Urinary bladder (tissue), 4 donors: ENCODE measurements at regions not wholly inside any gene's neighbourhood (a gene's known extent, or its start where the extent isn't known, plus 50 kb on each side); places are given as distances from the start of the nearest gene placed in this dataset.

Experiments used
- DNase-seq: peaks from one replicate; pipeline ENCODE4 v3.0.0-alpha.2; 2015; ENCODE audit errors: extremely low spot score
- H3K27ac ChIP-seq: one replicate; pipeline ENCODE4 v1.5.1; 2013; ENCODE audit warnings: low read depth, mild to moderate bottlenecking, moderate library complexity
- H3K36me3 ChIP-seq: one replicate; pipeline ENCODE4 v1.6.1; 2013; ENCODE audit warnings: mild to moderate bottlenecking, moderate library complexity; ENCODE audit not compliant: insufficient read depth
- H3K4me1 ChIP-seq: one replicate; pipeline ENCODE4 v1.6.1; 2013; ENCODE audit warnings: mild to moderate bottlenecking, moderate library complexity; ENCODE audit not compliant: insufficient read depth
- H3K4me3 ChIP-seq: one replicate; pipeline ENCODE4 v1.5.1; 2013; ENCODE audit warnings: low read depth, low read length
- WGBS: extraction: QIAGEN DNeasy Blood & Tissue Kit; methylation state at CpG from one replicate; pipeline ENCODE4 v1.1.7; 2013; 5-methylcytosine and 5-hydroxymethylcytosine counted together
- small RNA-seq: library from RNA; depleted of rRNA; stranded (forward); fragments of <200 nt; gene quantifications from one replicate; pipeline ENCODE3, GENCODE V24; 2014
- donor health status: healthy with polysubstance abuse.
- donor health status: healthy.

- Histone ChIP-seq H3K4me3 (no peak overlapping the region), H3K4me1 (no peaks in the 10 kb centered on the region)
- no peak for DNase-seq
Measured at GRCh38 chr4:81290813-81291212, 75.8 kb upstream of the PRKG2 start.

DNA sequence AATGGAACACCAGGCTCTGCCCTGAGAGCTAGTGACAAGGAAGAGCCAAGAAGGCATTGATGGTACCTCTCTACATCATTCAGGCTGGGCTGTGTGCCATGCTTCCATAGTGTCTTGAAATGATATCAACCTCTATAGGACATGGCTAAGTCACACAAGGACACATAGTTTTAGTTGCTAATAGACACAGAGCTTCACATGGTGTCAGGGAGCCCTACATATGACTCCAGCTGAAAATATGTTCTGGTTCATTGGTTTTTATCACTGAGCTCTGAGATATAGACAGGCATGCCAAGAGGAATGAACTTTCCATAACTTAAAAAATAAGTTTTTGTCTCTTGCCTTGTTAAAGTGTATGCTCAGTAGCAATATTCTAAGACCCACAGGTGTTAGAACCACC lies 72.1 kb upstream of the PRKG2 start:
- H3K4me1 ChIP-seq = no peaks in the 10 kb centered on the region
- H3K27ac ChIP-seq = no peak overlapping the region
- DNase-seq = no peak
- H3K4me3 ChIP-seq = no peak overlapping the region
- H3K36me3 ChIP-seq = no peaks in the 10 kb centered on the region

More at GRCh38 chr4:81290813-81291212, 75.8 kb upstream of the PRKG2 start:
- Histone ChIP-seq H3K36me3 (no peaks in the 10 kb centered on the region), H3K27ac (no peak overlapping the region)

DNA sequence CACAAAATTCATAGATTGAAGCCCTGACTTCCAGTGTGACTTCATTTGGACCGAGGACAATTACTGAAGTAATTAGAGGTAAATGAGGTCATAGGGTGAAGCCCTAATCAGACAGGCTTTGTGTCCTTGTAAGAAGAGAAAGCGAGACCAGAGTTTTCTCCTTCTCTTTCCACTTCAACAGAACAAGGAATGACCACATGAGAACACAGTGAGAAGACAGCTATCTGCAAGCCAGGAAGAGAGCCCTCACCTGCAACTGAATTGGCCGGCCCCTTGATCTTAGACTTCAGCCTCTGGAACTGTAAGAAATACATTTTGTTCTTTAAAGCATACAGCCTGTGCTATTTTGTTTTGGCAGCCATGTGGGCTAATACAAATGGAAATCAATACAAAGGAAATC lies 67.1 kb upstream of the PRKG2 start:
- Histone ChIP-seq H3K36me3 (no peaks in the 10 kb centered on the region), H3K27ac (no peak overlapping the region), H3K4me3 (no peak overlapping the region), H3K4me1 (no peaks in the 10 kb centered on the region)
- DNase-seq = no peak
- WGBS = 83% methylated on average over 3 of the region's 3 CpGs

- Histone ChIP-seq H3K27ac (no peak overlapping the region), H3K36me3 (no peaks in the 10 kb centered on the region), H3K4me1 (no peaks in the 10 kb centered on the region), H3K4me3 (no peak overlapping the region)
- 99% methylated on average over 1 of the region's 1 CpG for WGBS
- DNase-seq = no peak
Measured at GRCh38 chr4:81274460-81274859, 59.4 kb upstream of the PRKG2 start.

- WGBS = 72% methylated on average over 1 of the region's 1 CpG
Measured at GRCh38 chr4:81272671-81273070, 57.6 kb upstream of the PRKG2 start.

More at GRCh38 chr4:81272671-81273070, 57.6 kb upstream of the PRKG2 start:
- DNase-seq = no peak
- H3K36me3 ChIP-seq = no peaks in the 10 kb centered on the region
- H3K4me1 ChIP-seq = no peaks in the 10 kb centered on the region
- no peak overlapping the region for H3K27ac ChIP-seq
- H3K4me3 ChIP-seq = no peak overlapping the region

Small RNA genes in the stretch of these regions (small RNA-seq; reads per million reads assigned to genes)
- 0.24 reads per million for gene RNU5A-2P
